HepG2 (cell line): ENCODE measurements at regions not wholly inside any gene's neighbourhood (a gene's known extent, or its start where the extent isn't known, plus 50 kb on each side); places are given as distances from the start of the nearest gene placed in this dataset.

Experiments
- ATAC-seq: fragments of 200-7000 bp; cut with Tn5 transposase; 3 replicates; pipeline ENCODE4 v1.9.1; 2020; ENCODE audit warnings: mild to moderate bottlenecking, moderate library complexity
- BruUV-seq: library from RNA; stranded (reverse); fragments of 400-500 nt; replicated peaks from 2 replicates; lab custom pipeline; 2021; lab: Mats Ljungman, UMichigan
- CTCF ChIA-PET: fragments of 300-600 bp; formaldehyde crosslinking; extraction: SDS; loops from one replicate; lab custom pipeline; 2021; ENCODE audit warnings: low total read pairs, inconsistent platforms, low intra/inter-chr PET ratio; lab: Yijun Ruan, JAX
- POLR2A ChIA-PET: fragments of 350-600 bp; sonication (Branson Sonifier 250); formaldehyde crosslinking; loops from one replicate; lab custom pipeline; 2020; ENCODE audit warnings: antibody characterized with exemption, inconsistent platforms; lab: Yijun Ruan, JAX
- DNase-seq: peaks from one replicate; pipeline ENCODE4 v3.0.0-alpha.2; 2015; ENCODE audit warnings: low spot score
- FAIRE-seq: peaks from 3 replicates; lab custom pipeline; 2011; peaks lifted over from hg19 to GRCh38; lab: Jason Lieb, UNC
- H2AFZ ChIP-seq: one replicate; pipeline ENCODE4 v1.6.1; 2011; ENCODE audit warnings: low read length, inconsistent platforms
- H3K27ac ChIP-seq: fragments of 300-600 bp; 3 replicates; pipeline ENCODE4 v1.8.0; 2011; ENCODE audit warnings: mixed run types, mild to moderate bottlenecking, mixed read lengths, low read length, inconsistent platforms; ENCODE audit not compliant: insufficient read depth; ENCODE audit errors: extremely low read length
- H3K27me3 ChIP-seq, 2 experiments: fragments of 200-600 bp in 1 of 2; 2 replicates in 1 of 2; 3 replicates in 1 of 2; pipeline versions ENCODE4 v1.6.0 to v1.8.0; 2011; ENCODE audit warnings: low read length in 2 of 2, mild to moderate bottlenecking in 2 of 2, moderate library complexity in 2 of 2, inconsistent platforms in 1 of 2; ENCODE audit not compliant: insufficient read depth in 2 of 2, control insufficient read depth in 1 of 2
- H3K36me3 ChIP-seq, 2 experiments: fragments of 200-600 bp in 1 of 2; replicated peaks in 1 of 2; 2 replicates in 1 of 2; 3 replicates in 1 of 2; pipeline versions ENCODE4 v1.5.1 to v1.8.0; 2011; ENCODE audit warnings: low read length in 2 of 2, inconsistent platforms in 1 of 2; ENCODE audit not compliant: insufficient read depth in 2 of 2, control insufficient read depth in 1 of 2
- H3K4me1 ChIP-seq: 2 replicates; pipeline ENCODE4 v1.5.1; 2012; ENCODE audit warnings: low read length, inconsistent platforms; ENCODE audit not compliant: insufficient read depth
- H3K4me2 ChIP-seq: 2 replicates; pipeline ENCODE4 v1.6.0; 2011; ENCODE audit warnings: low read depth, low read length, inconsistent platforms
- H3K4me3 ChIP-seq, 3 experiments: fragments of 200-600 bp in 1 of 3; sonication (generic), shearing (Covaris generic) in 1 of 3; replicated peaks in 1 of 3; 2 replicates each; pipeline ENCODE4 v1.5.1; 2011 to 2016; ENCODE audit warnings: low read length in 3 of 3, inconsistent platforms in 2 of 3, low read depth in 2 of 3, mild to moderate bottlenecking in 2 of 3, control low read depth in 1 of 3, mixed read lengths in 1 of 3; ENCODE audit not compliant: insufficient read depth in 1 of 3
- H3K79me2 ChIP-seq: one replicate; pipeline ENCODE4 v1.6.1; 2011; ENCODE audit warnings: low read length, inconsistent platforms; ENCODE audit not compliant: insufficient read depth
- H3K9ac ChIP-seq: 2 replicates; pipeline ENCODE4 v1.6.0; 2011; ENCODE audit warnings: mild to moderate bottlenecking, low read depth, low read length, inconsistent platforms; ENCODE audit not compliant: insufficient read depth
- H3K9me3 ChIP-seq: 2 replicates; pipeline ENCODE4 v1.5.1; 2012; ENCODE audit warnings: mild to moderate bottlenecking, low read length
- H4K20me1 ChIP-seq: 2 replicates; pipeline ENCODE4 v1.6.0; 2011; ENCODE audit warnings: inconsistent platforms, mild to moderate bottlenecking, low read length, moderate library complexity; ENCODE audit not compliant: insufficient read depth
- GTF2F1 ChIP-seq: fragments of 150-350 bp; IDR thresholded peaks from 2 replicates; pipeline ENCODE4 v1.6.1; 2014; ENCODE audit warnings: low read length
- IRF1 ChIP-seq: sonication (generic); formaldehyde crosslinking; IDR thresholded peaks from 2 replicates; pipeline ENCODE4 v1.4.0; 2020; ENCODE audit warnings: low read depth, mild to moderate bottlenecking, missing genetic modification reagents
- JUND ChIP-seq: sonication (generic); formaldehyde crosslinking; IDR thresholded peaks from 2 replicates; pipeline ENCODE4 v1.8.0; 2022; ENCODE audit warnings: mild to moderate bottlenecking, missing genetic modification reagents
- NFE2L1 ChIP-seq: sonication (generic); formaldehyde crosslinking; IDR thresholded peaks from 2 replicates; pipeline ENCODE4 v1.4.0; 2020; ENCODE audit warnings: missing genetic modification reagents, mild to moderate bottlenecking, borderline replicate concordance
- PHF20 ChIP-seq: sonication (generic); formaldehyde crosslinking; IDR thresholded peaks from 2 replicates; pipeline ENCODE4 v1.5.0; 2020; ENCODE audit warnings: mild to moderate bottlenecking, missing genetic modification reagents
- ZBTB42 ChIP-seq: sonication (generic); formaldehyde crosslinking; IDR thresholded peaks from 2 replicates; pipeline ENCODE4 v1.5.0; 2020; ENCODE audit warnings: mild to moderate bottlenecking, missing genetic modification reagents
- ZNF160 ChIP-seq: sonication (generic); formaldehyde crosslinking; IDR thresholded peaks from 2 replicates; pipeline ENCODE4 v1.8.0; 2022; ENCODE audit warnings: mild to moderate bottlenecking, inconsistent platforms, missing genetic modification reagents
- ZNF317 ChIP-seq: sonication (generic); formaldehyde crosslinking; IDR thresholded peaks from 2 replicates; pipeline ENCODE4 v1.5.0; 2020; ENCODE audit warnings: mild to moderate bottlenecking, missing genetic modification reagents
- ZNF331 ChIP-seq: sonication (generic); formaldehyde crosslinking; IDR thresholded peaks from 2 replicates; pipeline ENCODE4 v1.4.0; 2020; ENCODE audit warnings: missing genetic modification reagents
- ZNF512B ChIP-seq: sonication (generic); formaldehyde crosslinking; IDR thresholded peaks from 2 replicates; pipeline ENCODE4 v1.5.1; 2020; ENCODE audit warnings: missing genetic modification reagents, mild to moderate bottlenecking, borderline replicate concordance
- in situ Hi-C: cut with HindIII; loops from 2 replicates; pipeline ENCODE4 v1.10.0; 2017; ENCODE audit warnings: low pct_unique_long_range_greater_than_20kb; ENCODE audit not compliant: extremely low pct_ligation_motif_present
- intact Hi-C: fragments of 100-400 bp; cut with micrococcal nuclease; formaldehyde crosslinking; loops from one replicate; pipeline ENCODE4 v1.10.0; 2022; ENCODE audit not compliant: unreplicated experiment

DNA sequence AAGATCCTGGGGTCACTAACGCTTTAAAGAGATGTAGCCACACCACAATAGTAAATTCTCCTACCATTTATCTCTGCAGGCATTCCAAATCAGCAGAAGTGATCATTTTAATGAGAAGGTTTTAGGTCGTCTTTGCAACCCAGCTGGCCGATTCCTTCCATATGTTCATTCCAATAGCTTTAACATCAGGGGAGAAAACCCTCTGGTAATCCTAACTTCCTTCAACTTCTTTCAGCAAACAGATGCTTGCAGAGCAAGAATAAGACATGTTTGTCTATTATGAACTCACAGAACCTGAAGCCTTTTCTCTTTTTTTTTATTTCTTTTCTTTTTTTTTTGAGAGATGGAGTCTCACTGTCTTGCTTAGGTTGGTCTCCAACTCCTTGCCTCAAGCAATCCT is 498.6 kb upstream of the SLITRK1 start (continued):
- TF ChIP-seq PHF20 (CRISPR knock-in tag) = no peak

- Histone ChIP-seq H3K4me2 (no peak overlapping the region), H3K4me1 (no peaks in the 10 kb centered on the region), H3K36me3 (no peaks in the 10 kb centered on the region), H3K27ac (no peak overlapping the region), H3K27me3 (no peaks in the 10 kb centered on the region), H3K9me3 (no peaks in the 10 kb centered on the region; the same call in 1 of the 2 replicates), H4K20me1 (no peaks in the 10 kb centered on the region), H3K79me2 (no peaks in the 10 kb centered on the region), H3K4me3 (no peak overlapping the region), H3K9ac (no peak overlapping the region), H2AFZ (no peak overlapping the region)
- TF ChIP-seq ZNF317 (CRISPR knock-in tag) (no peak), ZNF512B (no peak), NFE2L1 (CRISPR knock-in tag) (no peak), ZNF160 (CRISPR knock-in tag) (no peak), IRF1 (CRISPR knock-in tag) (no peak), GTF2F1 (no peak), ZBTB42 (CRISPR knock-in tag) (no peak), ZNF331 (CRISPR knock-in tag) (no peak), JUND (no peak)
- intact Hi-C loops (no loop called here), in situ Hi-C loops (no loop called here)
- BruUV-seq = no TSS peak
- ATAC-seq = no peak
- CTCF ChIA-PET = no interaction called here
- no peak for FAIRE-seq
- POLR2A ChIA-PET = no interaction called here
- DNase-seq = no peak
These were observed 494.8 kb upstream of the SLITRK1 start for GRCh38 chr13:84377106-84377505.
